DND-41 (cell line): ENCODE measurements at regions not wholly inside any gene's neighbourhood (a gene's known extent, or its start where the extent isn't known, plus 50 kb on each side); places are given as distances from the start of the nearest gene placed in this dataset.

ENCODE experiments used
- ATAC-seq: fragments of 200-7000 bp; cut with Tn5 transposase; 3 replicates; pipeline ENCODE4 v1.9.1; 2021; ENCODE audit warnings: low read depth; ENCODE audit not compliant: insufficient read depth
- DNase-seq: peaks from one replicate; pipeline ENCODE4 v3.0.0-alpha.2; 2020
- H2AFZ ChIP-seq: 2 replicates; pipeline ENCODE4 v1.6.0; 2012; ENCODE audit warnings: low read depth, low read length
- H3K27ac ChIP-seq: 2 replicates; pipeline ENCODE4 v1.5.1; 2012; ENCODE audit warnings: low read length, inconsistent platforms
- H3K27me3 ChIP-seq: fragments of 200-600 bp; sonication (generic); 2 replicates; pipeline ENCODE4 v1.6.0; 2012; ENCODE audit warnings: low read length, mild to moderate bottlenecking, inconsistent platforms; ENCODE audit not compliant: insufficient read depth, poor library complexity
- H3K36me3 ChIP-seq: 2 replicates; pipeline ENCODE4 v1.5.1; 2012; ENCODE audit warnings: low read length, inconsistent platforms; ENCODE audit not compliant: insufficient read depth
- H3K4me1 ChIP-seq: 2 replicates; pipeline ENCODE4 v1.5.1; 2012; ENCODE audit warnings: mild to moderate bottlenecking, low read length; ENCODE audit not compliant: insufficient read depth
- H3K4me2 ChIP-seq: 2 replicates; pipeline ENCODE4 v1.6.0; 2012; ENCODE audit warnings: mild to moderate bottlenecking, moderate library complexity, low read length, inconsistent platforms; ENCODE audit not compliant: insufficient read depth
- H3K4me3 ChIP-seq, 2 experiments: fragments of 200-600 bp in 1 of 2; shearing (Covaris generic) in 1 of 2; 2 replicates each; pipeline ENCODE4 v1.5.1; 2012 to 2016; ENCODE audit warnings: inconsistent platforms in 2 of 2, low read length in 2 of 2, mild to moderate bottlenecking in 2 of 2, low read depth in 1 of 2, moderate library complexity in 1 of 2
- H3K79me2 ChIP-seq: 2 replicates; pipeline ENCODE4 v1.6.0; 2012; ENCODE audit warnings: low read length, inconsistent platforms; ENCODE audit not compliant: insufficient read depth
- H3K9ac ChIP-seq: 2 replicates; pipeline ENCODE4 v1.6.0; 2012; ENCODE audit warnings: low read depth, mild to moderate bottlenecking, inconsistent platforms, low read length, moderate library complexity
- H3K9me3 ChIP-seq: 2 replicates; pipeline ENCODE4 v1.5.1; 2012; ENCODE audit warnings: low read length, moderate library complexity, mild to moderate bottlenecking, inconsistent platforms; ENCODE audit not compliant: insufficient read depth, severe bottlenecking
- H4K20me1 ChIP-seq: 2 replicates; pipeline ENCODE4 v1.6.0; 2012; ENCODE audit warnings: low read length; ENCODE audit not compliant: insufficient read depth
- CTCF ChIP-seq: IDR thresholded peaks from 2 replicates; pipeline ENCODE4 v1.5.1; 2012; ENCODE audit warnings: borderline replicate concordance, low read length, moderate library complexity, mild to moderate bottlenecking; ENCODE audit not compliant: poor library complexity, severe bottlenecking; ENCODE audit errors: extremely low read depth
- EZH2 ChIP-seq: IDR thresholded peaks from 3 replicates; pipeline ENCODE4 v1.6.1; 2012; ENCODE audit warnings: borderline replicate concordance, low read depth, mild to moderate bottlenecking, moderate library complexity, low read length, inconsistent platforms; ENCODE audit not compliant: severe bottlenecking

GRCh38 chr2:144268036-144268678, 251.8 kb downstream of the ZEB2 start:
- Histone ChIP-seq H3K4me1 (no peaks in the 10 kb centered on the region), H3K27ac (no peak overlapping the region), H3K79me2 (no peaks in the 10 kb centered on the region), H3K27me3 (no peaks in the 10 kb centered on the region), H3K9ac (no peak overlapping the region), H3K4me2 (no peak overlapping the region), H3K4me3 (no peak overlapping the region), H3K36me3 (no peaks in the 10 kb centered on the region), H2AFZ (no peak overlapping the region), H3K9me3 (no peaks in the 10 kb centered on the region), H4K20me1 (no peaks in the 10 kb centered on the region)
- ATAC-seq (no peak), DNase-seq (no peak)
- TF ChIP-seq CTCF (no peak), EZH2 (no peak)

- Histone ChIP-seq H3K27me3 (no peaks in the 10 kb centered on the region), H3K9me3 (no peaks in the 10 kb centered on the region), H3K4me2 (no peak overlapping the region), H3K9ac (no peak overlapping the region), H3K36me3 (no peaks in the 10 kb centered on the region), H4K20me1 (no peaks in the 10 kb centered on the region), H3K27ac (no peak overlapping the region), H3K4me3 (no peak overlapping the region), H3K79me2 (no peaks in the 10 kb centered on the region), H2AFZ (no peak overlapping the region), H3K4me1 (no peaks in the 10 kb centered on the region)
- TF ChIP-seq CTCF (no peak), EZH2 (no peak)
- ATAC-seq = no peak
- no peak for DNase-seq
These were observed 252.7 kb downstream of the ZEB2 start for GRCh38 chr2:144267239-144267638.

- no peaks in the 10 kb centered on the region for H3K36me3 ChIP-seq
- H3K9me3 ChIP-seq = no peaks in the 10 kb centered on the region
- H3K9ac ChIP-seq = no peak overlapping the region
- H2AFZ ChIP-seq = no peak overlapping the region
- no peak overlapping the region for H3K27ac ChIP-seq
- no peak overlapping the region for H3K4me3 ChIP-seq
- ATAC-seq (no peak), DNase-seq (no peak)
- no peaks in the 10 kb centered on the region for H4K20me1 ChIP-seq
- no peaks in the 10 kb centered on the region for H3K27me3 ChIP-seq
- TF ChIP-seq EZH2 (no peak), CTCF (no peak)
- no peaks in the 10 kb centered on the region for H3K4me1 ChIP-seq
- H3K79me2 ChIP-seq = no peaks in the 10 kb centered on the region
- no peak overlapping the region for H3K4me2 ChIP-seq
These were observed 254.3 kb downstream of the ZEB2 start for GRCh38 chr2:144265654-144266053.
